HEK293T (cell line): ENCODE measurements at regions not wholly inside any gene's neighbourhood (a gene's known extent, or its start where the extent isn't known, plus 50 kb on each side); places are given as distances from the start of the nearest gene placed in this dataset.

Source experiments
- BHLHE40 ChIP-seq: fragments of 450-650 bp; IDR thresholded peaks from 2 replicates; pipeline ENCODE4 v1.6.1; 2016; ENCODE audit warnings: mild to moderate bottlenecking, moderate library complexity, borderline replicate concordance
- FOXM1 ChIP-seq: fragments of 450-650 bp; IDR thresholded peaks from 2 replicates; pipeline ENCODE4 v1.6.1; 2017; ENCODE audit warnings: mild to moderate bottlenecking, borderline replicate concordance
- SUZ12 ChIP-seq: fragments of 450-650 bp; IDR thresholded peaks from 2 replicates; pipeline ENCODE4 v1.6.1; 2016; ENCODE audit warnings: mild to moderate bottlenecking

DNA sequence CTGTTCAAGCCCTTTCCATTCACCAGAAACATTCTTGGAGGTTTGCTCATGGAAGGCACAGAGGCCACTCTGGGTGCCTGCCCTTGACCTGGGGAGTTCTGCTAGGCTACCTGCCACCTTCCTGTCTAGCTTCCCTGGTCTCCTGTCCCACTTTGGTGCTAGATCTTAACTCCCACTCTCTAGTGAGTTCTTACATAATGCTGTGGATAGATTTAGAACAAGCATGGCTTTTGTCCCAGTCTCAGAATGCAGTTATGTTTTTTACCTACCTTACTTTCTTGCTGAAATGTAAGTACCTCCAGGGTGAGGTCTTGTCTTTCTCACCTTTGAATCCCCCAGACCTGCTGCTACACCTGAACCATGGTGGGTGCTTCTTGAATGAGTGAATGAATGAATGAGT lies 1252.3 kb downstream of the TYW1 start:
- TF ChIP-seq BHLHE40, result no peak
- TF ChIP-seq SUZ12, result no peak
- TF ChIP-seq FOXM1, result no peak
